ENCODE measurements at regions not wholly inside any gene's neighbourhood (a gene's known extent, or its start where the extent isn't known, plus 50 kb on each side); places are given as distances from the start of the nearest gene placed in this dataset.
"Not testable (repeated sequence)": the region's sequence is repeated elsewhere in the genome, so short reads cannot be mapped to it uniquely, and the experiment has no call there.

DNA sequence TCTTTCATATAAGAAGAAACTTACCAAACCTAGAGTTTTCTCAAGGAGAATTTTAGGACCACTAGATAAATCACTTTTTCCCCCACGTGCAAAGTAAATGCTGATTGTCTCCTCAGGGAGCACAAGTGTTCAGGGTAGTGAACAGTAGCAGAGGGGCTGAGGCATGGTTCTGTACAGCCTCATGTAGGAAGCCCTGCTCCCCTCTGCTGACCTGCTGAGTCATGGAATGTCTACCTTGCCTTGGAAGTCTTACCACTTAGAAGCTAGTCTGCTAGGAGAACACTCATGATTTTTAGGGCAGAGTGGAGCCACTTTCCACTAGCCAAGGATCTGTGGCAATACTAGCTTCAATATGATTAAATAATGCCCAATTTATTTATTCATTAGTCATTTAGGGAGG lies 2120.6 kb upstream of the RAG2 start:
- DNase-seq (ENCODE audit: low read depth): no peak

DNA sequence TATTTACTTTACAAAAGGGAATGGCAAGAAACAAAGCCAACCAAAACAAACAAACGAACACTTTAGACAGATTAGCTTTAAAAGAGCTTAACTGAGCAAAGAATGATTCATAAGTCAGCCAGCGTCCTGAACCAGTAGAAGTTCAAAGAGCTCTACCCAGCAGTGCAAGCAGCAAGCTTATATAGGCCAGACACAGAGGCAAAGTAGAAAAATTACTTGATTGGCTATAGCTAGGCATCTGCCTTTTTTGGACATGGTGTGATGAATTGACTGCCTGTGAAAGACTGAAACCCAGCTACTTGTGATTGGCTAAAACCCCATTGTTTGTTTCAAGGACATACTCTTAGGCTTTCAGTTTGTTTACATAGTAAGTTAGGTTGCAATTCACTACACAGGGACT lies 2120.0 kb upstream of the RAG2 start:
- no peak for DNase-seq (ENCODE audit: low read depth)

DNA sequence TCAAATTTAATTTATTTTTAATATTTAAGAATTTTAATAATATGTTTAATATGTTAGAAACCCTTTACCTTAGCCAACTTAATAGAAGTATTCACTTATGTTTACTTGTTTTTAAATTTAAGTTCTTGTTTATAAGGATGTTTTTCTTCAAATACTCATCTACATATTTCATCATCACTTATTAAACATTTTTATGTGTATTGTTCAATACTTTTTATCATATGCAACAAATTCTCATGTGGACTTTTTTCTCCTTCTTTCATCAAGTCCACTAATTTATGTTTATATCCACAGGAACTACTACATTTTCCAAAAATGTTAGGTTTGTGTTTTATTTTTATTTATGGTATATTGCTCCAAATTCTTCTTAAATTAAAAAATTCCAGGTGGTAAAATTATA lies 2113.1 kb upstream of the RAG2 start:
- no peak for DNase-seq (ENCODE audit: low read depth)

DNA sequence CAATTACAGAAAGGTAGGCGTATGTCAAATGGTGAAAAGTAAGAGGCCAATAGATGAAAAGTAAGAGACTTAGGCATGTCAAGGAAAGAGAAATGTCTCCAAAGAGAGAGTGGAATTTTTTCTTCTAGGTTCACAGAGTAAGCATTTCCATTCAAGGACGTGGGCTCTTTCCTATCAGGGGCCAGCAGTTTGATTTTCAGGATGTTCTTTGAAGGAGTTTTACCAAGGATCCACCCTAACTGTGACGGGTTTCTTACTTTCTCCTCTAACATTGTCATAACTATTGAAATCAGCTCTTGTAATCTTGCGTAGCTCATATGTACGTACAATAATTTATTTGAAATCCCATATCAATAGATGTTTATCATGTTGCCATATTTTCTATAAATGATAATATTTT lies 2112.2 kb upstream of the RAG2 start:
- DNase-seq (ENCODE audit: low read depth): no peak

DNA sequence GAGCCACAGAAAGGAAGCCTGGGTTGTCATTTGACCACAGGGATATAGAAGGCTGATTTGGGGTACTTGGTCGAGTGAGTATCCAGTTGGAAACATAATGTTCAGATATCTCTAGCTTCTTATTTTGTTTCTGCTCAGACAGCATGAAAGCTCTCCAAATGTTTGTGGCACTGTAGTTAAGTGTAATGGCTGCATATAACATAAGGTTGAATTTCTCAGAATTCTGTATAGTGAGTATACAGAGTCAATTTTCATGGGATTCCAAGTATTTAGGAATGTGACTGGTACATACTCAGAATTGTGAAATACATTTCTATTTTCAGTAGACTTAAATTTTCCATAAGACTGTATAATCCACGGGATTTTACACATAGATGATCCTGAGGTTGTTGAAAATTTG lies 2102.1 kb upstream of the RAG2 start:
- DNase-seq (ENCODE audit: low read depth): no peak

DNA sequence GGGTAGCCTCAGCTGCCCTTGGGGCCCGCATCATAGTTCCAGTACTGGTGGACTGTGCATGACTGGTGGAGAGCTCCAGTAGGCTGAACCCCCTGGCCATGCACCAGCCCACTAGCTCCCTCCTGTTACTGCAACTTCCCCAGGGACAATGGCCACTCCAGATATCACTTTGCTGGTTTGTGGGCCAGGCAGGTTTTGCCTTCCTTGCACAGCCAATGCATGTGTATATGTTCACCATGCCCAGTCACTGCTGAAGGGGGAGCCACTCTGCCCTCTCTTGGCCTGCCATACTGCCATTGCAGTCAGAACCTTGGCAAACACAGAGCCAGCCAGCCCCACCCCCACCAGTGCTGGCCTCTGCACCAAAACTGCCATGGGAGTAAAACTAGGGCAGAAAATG lies 2095.3 kb upstream of the RAG2 start:
- no peak for DNase-seq (ENCODE audit: low read depth)

DNA sequence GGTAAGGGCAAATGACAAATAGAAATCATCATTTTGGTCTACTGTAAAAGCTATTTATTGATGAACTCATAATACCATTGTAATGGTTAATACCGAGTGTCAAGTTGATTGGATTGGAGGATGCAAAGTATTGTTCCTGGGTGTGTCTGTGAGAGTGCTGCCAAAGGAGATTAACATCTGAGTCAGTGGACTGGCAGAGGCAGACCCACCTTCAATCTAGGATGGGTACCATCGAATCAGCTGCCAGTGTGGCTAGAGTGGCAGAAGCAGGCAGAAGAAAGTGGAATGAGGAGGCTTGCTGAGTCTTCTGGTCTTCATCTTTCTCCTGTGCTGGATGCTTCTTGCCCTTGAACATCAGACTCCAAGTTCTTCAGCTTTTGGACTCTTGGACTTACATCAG lies 2092.2 kb upstream of the RAG2 start:
- DNase-seq (ENCODE audit: low read depth): not testable (repeated sequence)

DNA sequence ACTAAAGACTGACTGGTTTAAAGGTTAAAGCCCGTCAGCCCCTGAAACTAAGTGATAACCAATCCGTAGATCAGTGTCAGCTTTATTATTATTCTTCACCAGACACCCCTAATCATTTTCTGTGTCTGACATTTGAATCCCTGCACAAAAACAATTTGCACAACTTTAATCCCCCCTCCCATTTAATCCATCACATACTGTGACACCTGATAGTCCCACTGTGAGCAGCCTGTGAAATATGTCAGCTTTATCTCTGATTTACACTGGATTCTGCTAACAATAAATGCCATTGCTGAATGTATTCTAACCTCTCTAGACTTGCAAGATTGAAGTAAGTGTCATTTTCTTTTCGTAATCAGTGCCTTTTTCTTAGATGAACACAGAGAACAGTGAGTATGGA lies 2089.0 kb upstream of the RAG2 start:
- no peak for DNase-seq (ENCODE audit: low read depth)

DNA sequence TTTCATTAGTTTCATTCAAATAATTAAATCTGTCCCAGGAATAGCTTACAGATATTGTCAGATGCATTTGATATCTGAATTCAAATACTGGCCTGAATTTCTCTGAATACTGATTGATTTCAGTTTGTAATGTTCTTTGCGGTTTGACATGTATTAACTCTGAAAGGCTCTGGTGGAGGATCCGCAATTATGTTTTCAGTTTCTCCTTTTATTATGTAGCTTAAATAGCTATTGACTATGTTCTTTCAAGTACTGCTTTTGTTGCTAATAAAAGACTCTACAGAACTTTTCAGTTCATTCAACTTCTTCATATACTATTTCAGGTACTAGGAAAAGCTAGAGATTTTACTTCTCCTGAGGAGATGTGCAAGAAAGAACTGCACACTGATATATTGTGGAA lies 2085.4 kb upstream of the RAG2 start:
- no peak for DNase-seq (ENCODE audit: low read depth)

DNA sequence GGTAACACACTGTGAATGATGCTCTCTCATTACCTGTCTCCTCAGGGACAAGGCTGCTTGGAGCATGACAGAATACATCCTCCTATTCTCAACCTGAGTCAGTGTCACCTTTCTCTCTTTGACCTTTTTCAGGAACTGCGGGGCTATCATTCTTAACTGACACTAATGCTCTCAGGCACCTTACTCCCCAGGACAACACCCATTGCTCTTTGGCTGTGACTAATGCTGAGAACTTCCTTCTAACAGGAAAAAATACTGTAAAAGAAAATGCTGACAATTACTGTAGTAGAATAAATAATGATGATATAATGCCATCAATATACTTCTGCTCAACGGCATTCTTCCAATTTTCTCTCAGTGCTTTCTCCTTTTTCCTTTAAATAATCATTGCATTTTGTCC lies 2082.7 kb upstream of the RAG2 start:
- no peak for DNase-seq (ENCODE audit: low read depth)

DNA sequence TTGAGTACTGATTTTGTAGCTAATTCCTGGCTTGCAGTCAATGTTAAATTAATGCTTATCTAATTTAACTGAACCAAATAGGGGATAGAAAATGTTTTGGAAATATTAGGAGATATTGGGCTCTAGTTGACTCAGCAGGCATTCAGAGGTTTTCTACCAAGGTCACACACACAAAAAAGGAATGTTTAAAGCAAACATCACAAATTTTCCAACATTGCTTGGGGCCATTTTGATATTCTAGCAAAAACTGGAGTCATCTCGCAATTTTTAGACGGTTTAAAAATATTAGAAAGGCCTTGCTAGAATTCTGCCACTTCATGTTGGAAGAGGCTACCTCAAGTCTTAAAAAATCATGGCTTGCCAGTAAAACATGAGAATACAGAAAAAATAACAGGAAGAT lies 2082.1 kb upstream of the RAG2 start:
- DNase-seq (ENCODE audit: low read depth): no peak

DNA sequence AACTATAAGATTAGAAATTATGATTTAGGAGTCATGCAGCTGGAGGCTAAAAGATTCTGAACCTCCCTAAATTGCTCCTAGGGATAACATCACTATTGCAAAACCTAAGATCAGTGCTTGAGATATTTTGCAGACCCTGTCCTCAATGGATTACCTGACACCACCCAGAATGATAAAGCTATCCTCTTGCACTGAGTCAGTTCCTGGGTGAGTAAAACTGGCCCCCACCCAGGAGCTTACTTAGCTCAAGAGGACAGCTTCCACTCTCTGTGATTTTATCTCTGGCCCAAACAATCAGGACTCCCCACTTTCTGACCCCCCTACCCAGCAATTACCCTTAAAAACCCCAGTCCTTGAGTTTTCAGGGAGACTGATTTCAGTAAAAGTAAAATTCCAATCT lies 2074.4 kb upstream of the RAG2 start:
- no peak for DNase-seq (ENCODE audit: low read depth)

DNA sequence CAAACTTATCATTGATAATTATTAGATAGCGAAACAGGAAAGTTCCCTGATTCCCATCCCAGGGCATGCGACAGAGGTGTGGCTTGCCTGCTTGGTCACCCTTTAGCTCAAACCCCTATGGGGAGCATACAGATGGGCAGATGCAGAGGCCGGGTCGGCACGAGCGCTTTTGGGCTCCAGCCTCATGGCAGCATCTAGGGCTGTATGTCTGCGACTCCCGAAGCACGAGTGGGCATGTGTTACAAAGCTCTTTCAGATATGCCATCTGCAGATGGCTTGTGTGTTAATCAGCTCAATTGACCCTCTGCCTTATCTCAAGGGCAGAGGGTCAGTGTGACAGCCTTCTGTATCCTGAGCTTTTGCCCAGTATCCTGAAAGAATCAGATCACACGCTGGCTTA lies 2069.3 kb upstream of the RAG2 start:
- DNase-seq (ENCODE audit: low read depth): no peak

DNA sequence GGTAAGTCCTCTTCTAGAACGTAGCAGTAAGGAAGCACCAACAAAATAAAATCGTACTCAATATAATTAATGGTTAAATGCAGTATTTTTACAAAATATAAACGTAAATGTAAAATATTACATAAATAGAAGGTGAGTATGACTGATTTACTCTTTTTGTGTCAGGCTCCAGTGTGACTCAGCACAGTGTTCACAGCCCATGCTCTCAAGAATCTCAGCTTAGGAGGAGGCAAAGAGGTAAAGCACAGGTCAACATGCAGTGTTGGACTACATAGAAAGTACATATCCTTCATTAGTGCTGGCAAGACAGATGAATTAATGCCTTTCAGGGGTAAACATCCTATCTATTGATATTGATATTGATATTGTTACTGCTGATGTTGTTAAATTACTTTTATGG lies 2050.6 kb upstream of the RAG2 start:
- no peak for DNase-seq (ENCODE audit: low read depth)

DNA sequence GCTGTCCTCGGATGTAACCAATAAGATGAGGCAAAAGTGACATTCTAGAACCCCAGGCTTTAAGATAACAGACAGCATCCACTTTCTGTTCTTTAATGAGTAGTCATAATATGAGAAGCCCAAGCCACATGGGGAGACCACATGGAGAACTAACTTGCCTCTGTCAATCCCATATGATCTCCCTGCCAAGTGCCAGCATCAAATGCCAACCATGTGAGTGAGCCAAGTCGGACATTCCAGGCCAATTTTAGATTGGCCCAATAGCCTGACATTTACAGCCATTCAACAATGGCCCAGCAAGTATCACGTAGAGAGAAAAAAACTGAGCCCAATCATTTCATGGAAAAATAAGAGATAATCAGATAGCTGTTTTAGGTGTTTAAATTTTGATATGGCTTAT lies 2048.3 kb upstream of the RAG2 start:
- no peak for DNase-seq (ENCODE audit: low read depth)

DNA sequence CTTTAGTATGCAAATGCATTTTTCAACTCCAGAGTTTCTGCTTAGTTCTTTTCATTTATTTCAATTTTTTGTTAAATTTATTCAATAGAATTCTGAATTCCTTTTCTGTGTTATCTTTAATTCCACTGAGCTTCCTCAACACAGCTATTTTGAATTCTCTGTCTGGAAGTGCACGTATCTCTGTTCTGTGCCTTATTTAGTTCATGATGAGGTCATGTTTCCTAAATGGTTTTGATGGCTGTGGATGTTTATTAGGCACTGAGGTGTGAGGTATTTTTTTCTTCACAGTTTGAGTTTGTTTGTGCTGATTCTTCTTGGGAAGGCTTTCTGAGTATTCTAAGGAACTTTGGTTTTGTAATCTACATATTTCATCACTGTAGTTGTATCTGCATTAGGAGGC lies 2042.8 kb upstream of the RAG2 start:
- no peak for DNase-seq (ENCODE audit: low read depth)

DNA sequence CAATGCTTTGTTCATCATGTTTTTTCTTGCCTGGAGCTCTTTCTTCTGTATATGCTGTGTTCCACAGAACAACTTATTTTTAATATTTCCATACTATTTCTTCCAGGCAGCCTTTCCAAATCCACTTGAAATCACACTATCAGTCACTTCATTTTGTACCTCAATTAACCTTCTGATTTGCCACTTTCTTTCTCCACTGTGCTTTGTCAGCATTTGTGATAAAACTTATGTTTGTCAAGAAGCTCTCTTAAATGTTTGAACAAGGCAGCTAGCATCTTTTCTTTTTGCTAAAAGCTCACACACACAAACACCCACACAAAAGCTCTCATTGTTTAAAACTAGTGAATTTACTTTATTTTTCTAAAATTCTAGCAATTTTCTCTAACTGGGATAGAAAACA lies 2014.7 kb upstream of the RAG2 start:
- no peak for DNase-seq (ENCODE audit: low read depth)

DNA sequence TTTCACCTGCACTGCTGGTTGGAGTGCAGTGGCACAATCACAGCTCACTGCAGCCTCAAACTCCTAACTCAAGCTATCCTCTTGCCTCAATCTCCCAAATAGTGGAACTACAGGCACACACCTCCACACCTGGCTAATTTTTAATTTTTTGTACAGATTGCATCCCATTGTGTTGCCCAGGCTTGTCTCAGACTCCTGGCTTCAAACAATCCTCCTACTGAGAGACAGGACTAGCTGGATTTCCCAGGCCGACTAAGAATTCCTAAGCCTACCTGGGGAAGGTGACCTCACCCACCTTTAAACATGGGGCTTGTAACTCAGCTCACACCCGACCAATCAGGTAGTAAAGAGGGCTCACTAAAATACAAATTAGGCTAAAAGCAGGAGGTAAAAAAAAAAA lies 2003.3 kb upstream of the RAG2 start:
- DNase-seq (ENCODE audit: low read depth): not testable (repeated sequence)

DNA sequence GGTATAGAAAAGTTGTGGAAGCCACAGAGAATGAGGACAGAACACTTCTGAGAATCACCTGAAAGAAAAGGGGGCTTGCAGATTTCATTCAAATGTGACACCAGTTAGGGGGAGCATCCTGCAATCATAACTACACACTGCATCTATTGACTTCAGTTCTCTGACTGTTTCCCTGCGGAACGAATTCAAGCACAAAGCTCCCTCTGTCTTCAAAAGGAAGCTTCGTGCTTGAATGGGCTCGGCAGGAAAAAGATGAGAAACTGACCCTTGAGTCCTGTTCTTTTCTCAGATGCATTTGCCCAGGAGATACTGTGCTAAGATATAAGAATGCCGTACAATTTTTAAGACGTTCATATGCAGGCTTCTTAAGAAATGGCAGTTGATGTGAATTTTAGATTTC lies 2000.4 kb upstream of the RAG2 start:
- no peak for DNase-seq (ENCODE audit: low read depth)

DNA sequence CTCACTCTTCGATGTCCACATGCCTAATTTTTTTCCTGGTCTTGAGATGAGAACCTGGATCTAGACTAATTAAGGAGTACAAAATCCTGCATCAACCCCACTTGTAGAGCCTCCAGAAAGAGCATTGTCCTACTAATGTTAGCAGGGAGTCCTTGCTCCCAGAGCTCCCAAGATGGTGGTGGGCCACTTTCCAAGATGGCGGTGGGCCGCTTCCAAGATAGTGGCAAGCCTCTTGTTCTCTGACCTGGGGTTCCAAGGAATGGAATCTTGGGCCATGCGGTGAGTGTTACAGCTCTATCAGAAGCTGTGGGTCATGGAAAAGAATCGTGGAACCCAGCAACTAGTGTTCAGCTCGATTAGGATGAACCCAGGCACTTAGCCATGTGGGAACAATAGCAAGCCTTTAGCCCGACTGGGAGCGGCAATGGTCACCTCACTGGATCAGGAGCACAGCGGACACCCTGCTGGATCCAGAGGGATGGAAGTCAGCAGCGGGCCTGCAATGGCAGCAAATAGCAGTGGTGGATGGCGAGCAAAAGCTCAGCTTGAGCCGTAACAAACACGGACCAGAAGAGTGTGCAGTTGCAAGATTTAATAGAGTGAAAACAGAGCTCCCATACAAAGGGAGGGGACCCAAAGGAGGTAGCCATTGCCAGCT lies 1997.5 kb upstream of the RAG2 start:
- DNase-seq (ENCODE audit: low read depth): not testable (repeated sequence)

DNA sequence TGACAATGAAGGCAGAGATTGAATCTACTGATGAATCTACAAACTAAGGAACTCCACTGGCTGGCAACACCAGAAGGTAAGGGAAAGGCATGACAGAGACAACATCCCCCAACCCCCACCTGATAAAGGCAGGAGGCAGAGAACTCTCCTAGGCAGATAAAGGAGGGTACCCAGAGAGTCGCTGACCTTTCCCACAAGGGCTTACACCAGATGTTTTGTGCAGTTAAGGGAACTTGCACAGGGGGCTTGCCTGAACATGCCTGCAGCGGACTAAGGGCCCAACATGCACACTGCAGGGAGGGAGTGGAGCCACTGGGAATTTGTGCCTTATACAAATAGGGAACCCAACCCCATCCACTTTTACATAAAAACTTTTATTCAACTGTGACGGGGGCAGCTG lies 1996.9 kb upstream of the RAG2 start:
- no peak for DNase-seq (ENCODE audit: low read depth)

DNA sequence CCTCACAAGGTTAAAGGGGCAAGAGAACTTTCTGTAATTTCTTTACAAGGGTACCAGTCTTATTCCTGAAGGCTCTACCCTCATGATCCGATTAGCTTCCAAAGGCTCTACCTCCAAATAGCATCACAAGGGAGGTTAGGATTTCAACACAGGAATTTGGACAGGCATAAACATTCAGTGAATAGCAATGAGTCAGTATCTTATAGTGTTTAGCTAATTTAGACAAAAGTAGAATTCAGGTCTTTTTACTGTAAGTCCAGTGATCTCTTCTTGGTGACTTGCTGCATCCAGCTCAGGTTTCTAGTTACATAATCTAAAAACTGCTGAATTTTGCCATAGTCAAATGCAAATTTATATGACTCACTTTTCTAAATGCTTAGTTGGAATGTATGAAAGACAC lies 1995.6 kb upstream of the RAG2 start:
- DNase-seq (ENCODE audit: low read depth): no peak

DNA sequence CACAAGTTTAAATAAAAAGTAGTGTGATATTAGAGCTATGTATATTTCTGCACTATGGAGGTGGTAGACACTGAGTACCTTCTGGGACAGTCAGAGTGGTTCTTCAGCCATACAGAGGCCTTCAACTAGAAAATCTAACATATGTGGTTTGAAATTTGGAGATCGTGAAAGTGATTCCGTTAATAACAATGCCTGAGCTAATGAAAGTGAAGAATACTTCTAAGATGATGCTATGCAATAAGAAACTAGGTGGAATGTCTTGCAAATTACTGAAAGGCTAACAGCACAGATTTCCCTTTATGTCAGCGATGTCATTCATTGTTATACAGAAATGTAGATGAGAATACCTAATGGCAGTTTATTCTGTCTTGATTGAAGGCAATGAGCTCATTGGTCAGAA lies 1984.7 kb upstream of the RAG2 start:
- no peak for DNase-seq (ENCODE audit: low read depth)

DNA sequence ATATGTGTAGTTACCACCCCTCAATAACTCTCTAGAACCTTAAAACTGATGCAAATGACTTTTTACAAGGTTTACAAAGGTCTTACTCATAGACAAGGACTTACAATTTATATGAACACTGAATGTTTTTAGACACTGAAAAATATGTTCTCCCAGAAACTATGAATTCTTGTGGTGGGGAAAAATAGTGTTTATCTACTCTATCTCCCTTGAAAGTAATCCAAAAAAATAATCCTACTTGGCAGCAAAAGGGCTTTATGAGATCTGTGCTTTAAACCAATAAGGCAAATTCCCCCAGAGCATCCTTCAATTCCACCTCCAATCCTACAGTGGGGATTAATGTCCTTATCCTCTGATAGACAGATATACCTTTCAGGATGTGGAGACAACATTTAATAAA lies 1984.1 kb upstream of the RAG2 start:
- no peak for DNase-seq (ENCODE audit: low read depth)

DNA sequence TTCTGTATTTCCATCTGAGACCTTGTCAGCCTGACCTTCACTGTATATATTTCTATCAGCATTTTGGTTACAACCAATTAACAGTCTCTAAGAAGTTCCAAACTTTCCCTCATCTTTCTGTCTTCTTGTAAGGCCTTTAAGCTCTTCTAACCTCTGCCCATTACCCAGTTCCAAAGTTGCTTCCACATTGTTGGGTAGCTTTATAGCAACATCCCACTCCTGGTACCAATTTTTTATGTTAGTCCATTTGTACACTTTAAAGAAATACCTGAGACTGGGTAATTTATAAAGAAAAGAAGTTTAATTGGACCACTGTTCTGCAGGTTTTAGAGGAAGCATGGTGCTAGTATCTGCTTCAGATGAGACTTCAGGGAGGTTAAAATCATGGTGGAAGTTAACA lies 1979.7 kb upstream of the RAG2 start:
- DNase-seq (ENCODE audit: low read depth): no peak
